GM18868 (cell line): ENCODE measurements at regions not wholly inside any gene's neighbourhood (a gene's known extent, or its start where the extent isn't known, plus 50 kb on each side); places are given as distances from the start of the nearest gene placed in this dataset.

Experiments
- ATAC-seq: cut with Tn5 transposase; IDR thresholded peaks from one replicate; pipeline ENCODE4 v1.9.1; 2021; ENCODE audit warnings: mild to moderate bottlenecking, moderate library complexity; ENCODE audit not compliant: unreplicated experiment

DNA sequence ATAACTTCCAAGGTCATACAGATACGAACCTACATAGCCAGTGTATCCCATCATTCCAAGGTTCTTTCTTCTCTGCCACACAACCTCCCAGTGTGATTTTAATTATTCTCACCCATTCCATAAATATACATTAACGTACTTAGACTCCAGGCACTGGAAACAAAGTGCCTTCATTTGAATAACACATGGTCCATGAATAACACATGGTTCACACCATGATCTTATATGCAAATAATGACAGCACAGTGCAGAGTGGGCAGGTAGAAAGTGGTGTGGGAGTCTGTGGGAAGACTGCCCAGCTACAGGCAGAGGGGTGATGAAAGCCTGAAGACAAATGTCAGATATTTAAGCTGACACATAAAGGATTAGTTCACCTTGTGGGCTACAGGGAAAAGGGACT lies 425.2 kb downstream of the HACE1 start:
- no peak for ATAC-seq

- ATAC-seq, result peak; percentile 90
Measured at GRCh38 chr6:104431096-104431495, 428.6 kb downstream of the HACE1 start.

- no peak for ATAC-seq
Measured at GRCh38 chr6:104428184-104428583, 431.5 kb downstream of the HACE1 start.

DNA sequence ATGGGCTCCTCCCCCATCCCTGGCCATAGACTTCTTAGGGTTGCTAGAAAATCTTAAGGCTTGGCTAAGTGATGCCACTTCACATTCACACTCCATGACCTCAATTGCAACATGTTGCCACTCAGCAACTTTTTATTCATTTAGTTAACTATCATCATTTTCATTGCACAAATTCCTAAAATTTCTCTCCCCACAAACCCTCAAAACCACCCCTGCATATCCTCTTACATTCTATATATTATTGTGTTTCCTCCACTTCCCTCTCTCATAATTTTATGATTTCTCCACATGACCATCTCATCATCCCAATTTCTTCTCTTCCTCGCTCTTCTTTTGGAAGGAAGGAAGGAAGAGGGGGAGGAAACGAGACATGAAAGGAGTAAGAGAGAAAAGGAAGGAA lies 436.0 kb downstream of the HACE1 start:
- ATAC-seq, result no peak

DNA sequence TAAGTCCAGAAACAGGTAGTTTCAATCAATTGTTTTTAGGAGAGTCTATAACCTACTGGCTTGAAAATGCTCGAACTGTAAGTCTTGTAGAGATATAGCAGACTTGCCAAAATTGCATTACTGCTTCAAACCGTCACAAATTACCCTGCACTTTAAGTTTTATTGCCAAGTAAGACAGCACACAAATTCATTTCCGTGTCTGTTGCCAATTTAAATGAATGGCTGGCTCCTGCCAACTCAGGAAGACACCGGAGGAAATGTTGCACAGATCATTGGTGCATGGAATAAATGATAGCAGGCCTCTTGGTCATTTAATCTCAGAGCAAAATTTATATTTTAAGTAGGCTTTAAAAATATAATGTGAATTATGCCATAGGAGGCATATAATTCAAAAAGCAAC lies 438.1 kb downstream of the HACE1 start:
- no peak for ATAC-seq

DNA sequence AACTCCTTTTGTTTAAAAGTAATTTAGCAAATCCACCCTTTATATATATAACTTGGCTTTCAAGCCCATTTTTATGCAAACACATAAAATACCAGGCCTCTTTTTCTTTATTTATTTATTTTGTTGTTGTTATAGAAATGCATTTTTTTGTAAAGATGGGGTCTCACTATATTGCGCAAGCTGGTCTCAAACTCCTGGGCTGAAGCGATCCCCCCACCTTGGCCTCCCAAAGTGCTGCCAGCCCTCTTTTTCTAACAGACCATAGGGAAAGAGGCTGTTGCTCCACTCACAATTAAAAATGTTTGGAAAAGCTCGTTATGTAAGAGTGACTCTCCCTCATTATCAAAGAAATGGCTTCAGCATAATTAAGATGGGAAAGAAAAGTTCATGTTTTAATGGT lies 440.9 kb downstream of the HACE1 start:
- ATAC-seq, result no peak

GRCh38 chr6:104418125-104418524 lies 441.6 kb downstream of the HACE1 start:
- no peak for ATAC-seq

GRCh38 chr6:104414723-104415122 lies 445.0 kb downstream of the HACE1 start:
- ATAC-seq, result no peak

- ATAC-seq, result no peak
Measured at GRCh38 chr6:104413767-104414166, 446.0 kb downstream of the HACE1 start.

- no peak for ATAC-seq
Measured at GRCh38 chr6:104411302-104411701, 448.4 kb downstream of the HACE1 start.

DNA sequence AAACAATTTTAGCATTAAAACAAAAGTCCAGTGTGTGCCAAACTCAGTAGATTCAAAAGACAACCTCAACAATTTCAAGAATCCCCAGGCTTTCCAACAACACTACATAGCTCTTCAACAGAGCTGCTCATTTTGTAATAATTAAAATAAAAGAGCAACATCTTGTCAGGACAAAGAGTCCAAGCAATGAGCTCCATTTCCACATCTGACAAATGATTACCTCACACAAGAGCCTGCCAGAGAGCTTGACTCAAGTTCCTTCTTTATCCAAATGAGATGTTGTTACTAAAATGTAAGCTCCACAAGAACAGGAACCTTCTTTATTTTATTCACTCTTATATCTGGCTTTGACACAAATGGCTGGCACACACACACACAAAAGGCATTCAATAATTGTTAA lies 449.8 kb downstream of the HACE1 start:
- ATAC-seq, result no peak

DNA sequence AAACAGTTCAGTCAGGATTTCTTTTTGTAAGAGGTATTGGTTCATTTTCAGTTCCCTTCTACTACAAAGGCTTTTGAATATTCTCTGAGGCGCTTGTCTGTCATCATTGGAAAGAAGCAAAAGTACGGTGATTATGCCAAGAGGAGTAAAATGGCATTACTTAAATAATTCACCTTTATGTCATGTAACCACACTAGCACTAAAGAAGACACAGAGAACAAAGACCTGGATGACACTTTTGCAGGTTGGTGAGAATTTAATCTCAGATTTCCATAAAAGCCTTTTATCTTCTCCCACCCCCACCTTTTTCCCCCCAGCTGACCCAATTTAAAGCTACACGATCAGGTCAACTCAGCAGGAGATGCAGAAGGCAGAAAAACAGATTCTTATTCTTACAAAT lies 451.8 kb downstream of the HACE1 start:
- ATAC-seq, result no peak

- peak; percentile 75 for ATAC-seq
Measured at GRCh38 chr6:104404377-104404776, 455.3 kb downstream of the HACE1 start.

- no peak for ATAC-seq
Measured at GRCh38 chr6:104402572-104402971, 457.1 kb downstream of the HACE1 start.

- no peak for ATAC-seq
Measured at GRCh38 chr6:104401926-104402325, 457.8 kb downstream of the HACE1 start.

DNA sequence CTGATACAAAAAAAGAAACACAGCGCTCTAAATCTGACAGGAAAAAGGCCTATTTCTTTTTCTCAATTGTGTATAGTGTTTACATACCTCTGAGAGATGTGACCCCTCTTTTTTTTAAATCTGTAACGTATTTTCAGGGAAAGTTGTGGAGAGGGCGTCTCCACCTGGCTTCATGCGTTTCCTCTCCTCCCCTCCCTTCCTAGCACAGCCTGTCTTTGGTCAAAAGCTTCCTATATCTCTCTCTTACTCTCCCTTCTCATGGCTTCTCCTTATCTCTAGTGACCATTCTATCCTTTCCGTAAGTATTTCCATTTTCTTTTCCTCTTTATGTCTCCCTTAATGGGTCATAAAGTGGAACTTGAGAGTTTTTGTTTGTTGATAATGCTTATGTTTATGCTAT lies 458.9 kb downstream of the HACE1 start:
- ATAC-seq, result no peak

- no peak for ATAC-seq
Measured at GRCh38 chr6:104396077-104396476, 463.6 kb downstream of the HACE1 start.

DNA sequence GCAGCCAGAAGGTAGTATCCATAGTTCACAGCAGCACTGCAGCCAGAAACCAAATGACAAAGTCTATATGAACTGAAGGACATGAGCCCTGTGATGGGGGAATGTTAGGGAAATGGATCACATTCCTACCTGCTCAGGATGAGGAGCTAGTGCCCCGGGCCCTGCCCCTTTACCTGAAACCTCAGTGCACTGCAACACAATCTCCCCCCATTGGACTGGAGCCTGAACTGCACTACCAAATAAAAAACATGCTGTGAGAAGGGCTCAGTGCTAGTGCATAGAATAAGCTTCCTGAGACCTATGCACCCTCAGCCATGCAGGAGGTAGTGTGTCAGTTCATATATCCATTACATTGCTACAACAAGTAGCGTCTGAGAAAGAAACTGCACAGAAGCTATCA lies 477.8 kb downstream of the HACE1 start:
- no peak for ATAC-seq

GRCh38 chr6:104365451-104366234 lies 494.1 kb downstream of the HACE1 start:
- no peak for ATAC-seq

DNA sequence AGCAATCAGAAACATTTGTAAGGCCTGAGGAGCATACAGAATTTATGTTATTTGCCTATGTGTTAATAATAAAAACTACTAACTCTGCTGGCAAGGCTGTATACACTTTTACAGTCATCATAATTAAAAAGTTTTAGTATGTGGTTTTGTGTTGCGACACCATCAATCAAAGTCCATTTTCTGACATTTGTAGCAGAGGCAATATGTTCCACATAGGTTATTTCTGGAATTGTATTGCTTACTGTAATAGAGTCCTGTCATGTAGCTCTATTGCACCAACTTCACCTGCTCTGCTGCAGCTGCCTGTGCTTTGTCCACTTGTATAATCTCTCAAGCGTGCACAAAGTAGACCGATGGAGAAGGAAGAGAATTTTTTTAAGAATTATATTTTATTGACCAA lies 501.8 kb downstream of the HACE1 start:
- ATAC-seq, result no peak

- no peak for ATAC-seq
Measured at GRCh38 chr6:104356197-104356596, 503.5 kb downstream of the HACE1 start.

GRCh38 chr6:104349191-104349590 lies 510.5 kb downstream of the HACE1 start:
- ATAC-seq, result no peak

GRCh38 chr6:104344223-104344622 lies 515.5 kb downstream of the HACE1 start:
- ATAC-seq, result no peak
